Thoracic aorta (tissue), 2 donors: ENCODE measurements at regions not wholly inside any gene's neighbourhood (a gene's known extent, or its start where the extent isn't known, plus 50 kb on each side); places are given as distances from the start of the nearest gene placed in this dataset.

Experiments used
- ATAC-seq: fragments of 150-250 bp; one replicate; pipeline ENCODE4 v1.8.0; 2017; ENCODE audit warnings: low read depth; ENCODE audit not compliant: insufficient number of reproducible peaks, low FRiP score
- DNase-seq: peaks from one replicate; pipeline ENCODE4 v3.0.0-alpha.2; 2020; ENCODE audit warnings: low spot score
- H3K27ac ChIP-seq, 2 donors: fragments of 200-600 bp; sonication (generic); 1 replicate in 1 of 2; 2 replicates in 1 of 2; pipeline ENCODE4 v1.5.1; 2016; ENCODE audit warnings: mild to moderate bottlenecking in 2 of 2, moderate library complexity in 2 of 2
- H3K27me3 ChIP-seq: fragments of 200-600 bp; sonication (generic); replicated peaks from 2 replicates; pipeline ENCODE4 v1.6.0; 2016; ENCODE audit warnings: mild to moderate bottlenecking; ENCODE audit not compliant: insufficient read depth
- H3K36me3 ChIP-seq: fragments of 200-600 bp; sonication (generic); one replicate; pipeline ENCODE4 v1.5.1; 2016
- H3K4me1 ChIP-seq, 2 donors: fragments of 200-600 bp; sonication (generic); 1 replicate in 1 of 2; 2 replicates in 1 of 2; pipeline versions ENCODE4 v1.5.1 to v1.6.0; 2016; ENCODE audit warnings: low read depth in 2 of 2, mild to moderate bottlenecking in 1 of 2; ENCODE audit not compliant: control insufficient read depth in 1 of 2
- H3K4me3 ChIP-seq: fragments of 200-600 bp; sonication (generic); 2 replicates; pipeline ENCODE4 v1.5.1; 2016; ENCODE audit warnings: mild to moderate bottlenecking
- H3K9me3 ChIP-seq: fragments of 200-600 bp; sonication (generic); 2 replicates; pipeline ENCODE4 v1.5.1; 2016
- CTCF ChIP-seq: fragments of 200-600 bp; sonication (generic); IDR thresholded peaks from one replicate; pipeline ENCODE4 v1.5.1; 2019; ENCODE audit warnings: antibody characterized with exemption

GRCh38 chr17:73694491-73694890 lies 50.2 kb upstream of the SDK2 start:
- Histone ChIP-seq H3K9me3 (no peaks in the 10 kb centered on the region), H3K27me3 (no peaks in the 10 kb centered on the region), H3K36me3 (no peaks in the 10 kb centered on the region), H3K4me1 (no peaks in the 10 kb centered on the region), H3K27ac (no peak overlapping the region), H3K4me3 (no peak overlapping the region)
- ATAC-seq (no peak), DNase-seq (no peak)
- TF ChIP-seq CTCF: no peak

- H3K9me3 ChIP-seq: no peaks in the 10 kb centered on the region
- no peaks in the 10 kb centered on the region for H3K36me3 ChIP-seq
- H3K27me3 ChIP-seq: no peaks in the 10 kb centered on the region
- H3K4me3 ChIP-seq: no peak overlapping the region
- DNase-seq (no peak), ATAC-seq (no peak)
- no peak for TF ChIP-seq CTCF
- no peaks in the 10 kb centered on the region for H3K4me1 ChIP-seq
- no peak overlapping the region for H3K27ac ChIP-seq
These were observed 50.9 kb upstream of the SDK2 start for GRCh38 chr17:73695035-73695738.

- no peak for ATAC-seq
- Histone ChIP-seq H3K36me3 (no peaks in the 10 kb centered on the region), H3K27me3 (no peaks in the 10 kb centered on the region), H3K9me3 (no peaks in the 10 kb centered on the region), H3K27ac (no peak overlapping the region), H3K4me3 (no peak overlapping the region), H3K4me1 (no peaks in the 10 kb centered on the region)
- no peak for TF ChIP-seq CTCF
- no peak for DNase-seq
These were observed 52.0 kb upstream of the SDK2 start for GRCh38 chr17:73696251-73696650.

GRCh38 chr17:73697872-73698271 lies 53.6 kb upstream of the SDK2 start:
- H3K27me3 ChIP-seq: no peaks in the 10 kb centered on the region
- ATAC-seq (no peak), DNase-seq (no peak)
- H3K27ac ChIP-seq: no peak overlapping the region
- no peaks in the 10 kb centered on the region for H3K4me1 ChIP-seq
- no peaks in the 10 kb centered on the region for H3K36me3 ChIP-seq
- no peaks in the 10 kb centered on the region for H3K9me3 ChIP-seq
- no peak overlapping the region for H3K4me3 ChIP-seq
- no peak for TF ChIP-seq CTCF

- no peak for ATAC-seq
- no peaks in the 10 kb centered on the region for H3K36me3 ChIP-seq
- TF ChIP-seq CTCF: no peak
- no peak overlapping the region for H3K4me3 ChIP-seq
- no peaks in the 10 kb centered on the region for H3K9me3 ChIP-seq
- DNase-seq: no peak
- no peaks in the 10 kb centered on the region for H3K4me1 ChIP-seq
- no peaks in the 10 kb centered on the region for H3K27me3 ChIP-seq
- no peak overlapping the region for H3K27ac ChIP-seq
These were observed 54.7 kb upstream of the SDK2 start for GRCh38 chr17:73698966-73699365.
